H9 (cell line): ENCODE measurements at regions not wholly inside any gene's neighbourhood (a gene's known extent, or its start where the extent isn't known, plus 50 kb on each side); places are given as distances from the start of the nearest gene placed in this dataset.

Experiments used
- DNase-seq: peaks from one replicate; pipeline ENCODE4 v3.0.0-alpha.2; 2017
- H2AFZ ChIP-seq: one replicate; pipeline ENCODE4 v1.6.1; 2013; ENCODE audit warnings: mild to moderate bottlenecking, low read length, control low read depth, moderate library complexity
- H2AK5ac ChIP-seq: 2 replicates; pipeline ENCODE4 v1.6.1; 2013; ENCODE audit warnings: low read length, control low read depth, mixed read lengths; ENCODE audit not compliant: insufficient read length
- H2BK120ac ChIP-seq: one replicate; pipeline ENCODE4 v1.6.1; 2013; ENCODE audit warnings: low read depth, mild to moderate bottlenecking, low read length, control low read depth, inconsistent platforms; ENCODE audit not compliant: poor library complexity, severe bottlenecking
- H2BK12ac ChIP-seq: 2 replicates; pipeline ENCODE4 v1.6.1; 2013; ENCODE audit warnings: low read length, control low read depth, mixed read lengths, low read depth; ENCODE audit not compliant: insufficient read length
- H2BK15ac ChIP-seq: 2 replicates; pipeline ENCODE4 v1.6.1; 2013; ENCODE audit warnings: low read depth, low read length, control low read depth
- H2BK20ac ChIP-seq: one replicate; pipeline ENCODE4 v1.6.1; 2013; ENCODE audit warnings: low read depth, mild to moderate bottlenecking, low read length, control low read depth, inconsistent platforms; ENCODE audit not compliant: poor library complexity, severe bottlenecking
- H2BK5ac ChIP-seq: 2 replicates; pipeline ENCODE4 v1.6.1; 2013; ENCODE audit warnings: low read length, control low read depth, mixed read lengths; ENCODE audit not compliant: insufficient read length
- H3K14ac ChIP-seq: 2 replicates; pipeline ENCODE4 v1.6.1; 2013; ENCODE audit warnings: low read length, control low read depth; ENCODE audit not compliant: insufficient read depth
- H3K18ac ChIP-seq: 2 replicates; pipeline ENCODE4 v1.6.1; 2013; ENCODE audit warnings: low read depth, mild to moderate bottlenecking, mixed read lengths, low read length, control low read depth; ENCODE audit not compliant: insufficient read length
- H3K23ac ChIP-seq: 2 replicates; pipeline ENCODE4 v1.6.1; 2013; ENCODE audit warnings: low read length, control low read depth, mixed read lengths, low read depth; ENCODE audit not compliant: insufficient read length
- H3K23me2 ChIP-seq: 2 replicates; pipeline ENCODE4 v1.6.1; 2013; ENCODE audit warnings: low read depth, mild to moderate bottlenecking, mixed read lengths, low read length, control low read depth; ENCODE audit not compliant: insufficient read length, poor library complexity, severe bottlenecking
- H3K27ac ChIP-seq: 2 replicates; pipeline ENCODE4 v1.5.1; 2013; ENCODE audit warnings: low read length, control low read depth, mixed read lengths, low read depth; ENCODE audit not compliant: insufficient read length
- H3K27me3 ChIP-seq: 2 replicates; pipeline ENCODE4 v1.6.1; 2013; ENCODE audit warnings: low read length, control low read depth, inconsistent platforms; ENCODE audit not compliant: insufficient read depth
- H3K4ac ChIP-seq: 2 replicates; pipeline ENCODE4 v1.6.1; 2013; ENCODE audit warnings: low read depth, mild to moderate bottlenecking, control low read depth, inconsistent platforms, low read length, moderate library complexity
- H3K4me1 ChIP-seq: 2 replicates; pipeline ENCODE4 v1.6.1; 2013; ENCODE audit warnings: low read length, control low read depth, inconsistent platforms; ENCODE audit not compliant: insufficient read depth
- H3K4me2 ChIP-seq: 2 replicates; pipeline ENCODE4 v1.6.1; 2013; ENCODE audit warnings: low read length, control low read depth, mixed read lengths; ENCODE audit not compliant: insufficient read length, insufficient read depth
- H3K56ac ChIP-seq: 2 replicates; pipeline ENCODE4 v1.6.1; 2013; ENCODE audit warnings: low read depth, mild to moderate bottlenecking, mixed read lengths, low read length, control low read depth; ENCODE audit not compliant: insufficient read length
- H3K79me1 ChIP-seq: 2 replicates; pipeline ENCODE4 v1.6.1; 2013; ENCODE audit warnings: low read depth, mild to moderate bottlenecking, moderate library complexity, low read length, control low read depth, inconsistent platforms; ENCODE audit not compliant: insufficient read depth, poor library complexity, severe bottlenecking
- H3K79me2 ChIP-seq: 2 replicates; pipeline ENCODE4 v1.6.1; 2013; ENCODE audit warnings: low read length, control low read depth, inconsistent platforms; ENCODE audit not compliant: insufficient read depth
- H3K9ac ChIP-seq: 2 replicates; pipeline ENCODE4 v1.6.1; 2013; ENCODE audit warnings: low read length, control low read depth, mixed read lengths; ENCODE audit not compliant: insufficient read length; ENCODE audit errors: extremely low read depth
- H3K9me3 ChIP-seq: one replicate; pipeline ENCODE4 v1.6.1; 2013; ENCODE audit warnings: low read depth, low read length, inconsistent platforms; ENCODE audit not compliant: control insufficient read depth
- H3T11ph ChIP-seq: one replicate; pipeline ENCODE4 v1.6.1; 2013; ENCODE audit warnings: mild to moderate bottlenecking, low read length, control low read depth, inconsistent platforms
- H4K20me1 ChIP-seq: one replicate; pipeline ENCODE4 v1.6.1; 2013; ENCODE audit not compliant: control insufficient read depth, insufficient read length, insufficient read depth
- H4K5ac ChIP-seq: 2 replicates; pipeline ENCODE4 v1.6.1; 2013; ENCODE audit warnings: low read depth, mild to moderate bottlenecking, mixed read lengths, low read length, control low read depth; ENCODE audit not compliant: insufficient read length
- H4K8ac ChIP-seq: replicated peaks from 2 replicates; pipeline ENCODE4 v1.6.1; 2013; ENCODE audit warnings: low read length, control low read depth, mixed read lengths, low read depth; ENCODE audit not compliant: insufficient read length
- H4K91ac ChIP-seq: 2 replicates; pipeline ENCODE4 v1.6.1; 2013; ENCODE audit warnings: low read depth, mild to moderate bottlenecking, moderate library complexity, mixed read lengths, low read length, control low read depth; ENCODE audit not compliant: insufficient read length
- H3K27ac Mint-ChIP-seq, 3 experiments: 2 replicates in 2 of 3; 3 replicates in 1 of 3; pipeline ENCODE4 v1.8.0; 2020 to 2021; ENCODE audit warnings: mixed read lengths in 3 of 3, mild to moderate bottlenecking in 1 of 3, moderate library complexity in 1 of 3
- H3K27me3 Mint-ChIP-seq: 2 replicates; pipeline ENCODE4 v1.8.0; 2021; ENCODE audit warnings: low read depth, mild to moderate bottlenecking, moderate library complexity, mixed read lengths
- H3K36me3 Mint-ChIP-seq, 3 experiments: 2 replicates in 2 of 3; 3 replicates in 1 of 3; pipeline ENCODE4 v1.8.0; 2020 to 2021; ENCODE audit warnings: low read depth in 3 of 3, mixed read lengths in 3 of 3; ENCODE audit not compliant: insufficient read depth in 1 of 3
- H3K4me1 Mint-ChIP-seq, 2 experiments: 2 replicates each; pipeline ENCODE4 v1.8.0; 2020; ENCODE audit warnings: mixed read lengths in 2 of 2
- H3K4me3 Mint-ChIP-seq, 2 experiments: 2 replicates in 1 of 2; 3 replicates in 1 of 2; pipeline ENCODE4 v1.8.0; 2020 to 2021; ENCODE audit warnings: mild to moderate bottlenecking in 2 of 2, mixed read lengths in 2 of 2, moderate library complexity in 1 of 2
- H3K9me3 Mint-ChIP-seq, 2 experiments: 2 replicates in 1 of 2; 3 replicates in 1 of 2; pipeline ENCODE4 v1.8.0; 2020; ENCODE audit warnings: mild to moderate bottlenecking in 2 of 2, mixed read lengths in 2 of 2, moderate library complexity in 1 of 2
- CTCF ChIP-seq: fragments of 200-600 bp; sonication (generic); conservative IDR thresholded peaks from 3 replicates; pipeline ENCODE4 v1.8.0; 2021; ENCODE audit warnings: antibody characterized with exemption, mild to moderate bottlenecking
- WGBS: extraction: QIAGEN DNeasy Blood & Tissue Kit; methylation state at CpG from one replicate; pipeline ENCODE4 v1.1.7; 2013; ENCODE audit warnings: missing lambda C conversion rate, low lambda C conversion rate, mixed read lengths; ENCODE audit not compliant: insufficient read length; ENCODE audit errors: extremely low coverage; 5-methylcytosine and 5-hydroxymethylcytosine counted together

- no peak overlapping the region for H3K9ac ChIP-seq
- no peak overlapping the region for H4K8ac ChIP-seq
- H3K14ac ChIP-seq: no peak overlapping the region
- no peak overlapping the region for H2BK120ac ChIP-seq
- no CpG with 5 or more reads among the region's 5 CpGs for WGBS
- Mint-ChIP-seq H3K4me1 (no peaks in the 10 kb centered on the region), H3K9me3 (no peaks in the 10 kb centered on the region; a peak in 1 of 5 replicates), H3K36me3 (no peaks in the 10 kb centered on the region), H3K27ac (no peak overlapping the region), H3K4me3 (no peak overlapping the region), H3K27me3 (peaks cover 30% of the 10 kb centered on the region)
- no peak overlapping the region for H2BK12ac ChIP-seq
- no peak overlapping the region for H3K27ac ChIP-seq
- no peak overlapping the region for H3T11ph ChIP-seq
- H2AK5ac ChIP-seq: no peak overlapping the region
- H4K20me1 ChIP-seq: no peaks in the 10 kb centered on the region
- H3K4me1 ChIP-seq: no peaks in the 10 kb centered on the region
- H2BK20ac ChIP-seq: no peak overlapping the region
- H3K23ac ChIP-seq: no peak overlapping the region
- H4K5ac ChIP-seq: no peak overlapping the region
- H3K27me3 ChIP-seq: no peaks in the 10 kb centered on the region
- no peak overlapping the region for H3K56ac ChIP-seq
- no peak overlapping the region for H3K18ac ChIP-seq
- no peak overlapping the region for H2BK15ac ChIP-seq
- no peaks in the 10 kb centered on the region for H3K9me3 ChIP-seq
- no peaks in the 10 kb centered on the region for H3K23me2 ChIP-seq
- no peaks in the 10 kb centered on the region for H3K79me1 ChIP-seq
- H2AFZ ChIP-seq: no peak overlapping the region
- DNase-seq: no peak
- no peak overlapping the region for H3K4ac ChIP-seq
- no peak overlapping the region for H3K4me2 ChIP-seq
- no peak overlapping the region for H2BK5ac ChIP-seq
- no peaks in the 10 kb centered on the region for H3K79me2 ChIP-seq
- no peak overlapping the region for H4K91ac ChIP-seq
- TF ChIP-seq CTCF: no peak
Observed at GRCh38 chr16:6835941-6836340, 496.7 kb upstream of the RBFOX1 start.
